ENCODE measurements at regions not wholly inside any gene's neighbourhood (a gene's known extent, or its start where the extent isn't known, plus 50 kb on each side); places are given as distances from the start of the nearest gene placed in this dataset.
"Not testable (repeated sequence)": the region's sequence is repeated elsewhere in the genome, so short reads cannot be mapped to it uniquely, and the experiment has no call there.

DNA sequence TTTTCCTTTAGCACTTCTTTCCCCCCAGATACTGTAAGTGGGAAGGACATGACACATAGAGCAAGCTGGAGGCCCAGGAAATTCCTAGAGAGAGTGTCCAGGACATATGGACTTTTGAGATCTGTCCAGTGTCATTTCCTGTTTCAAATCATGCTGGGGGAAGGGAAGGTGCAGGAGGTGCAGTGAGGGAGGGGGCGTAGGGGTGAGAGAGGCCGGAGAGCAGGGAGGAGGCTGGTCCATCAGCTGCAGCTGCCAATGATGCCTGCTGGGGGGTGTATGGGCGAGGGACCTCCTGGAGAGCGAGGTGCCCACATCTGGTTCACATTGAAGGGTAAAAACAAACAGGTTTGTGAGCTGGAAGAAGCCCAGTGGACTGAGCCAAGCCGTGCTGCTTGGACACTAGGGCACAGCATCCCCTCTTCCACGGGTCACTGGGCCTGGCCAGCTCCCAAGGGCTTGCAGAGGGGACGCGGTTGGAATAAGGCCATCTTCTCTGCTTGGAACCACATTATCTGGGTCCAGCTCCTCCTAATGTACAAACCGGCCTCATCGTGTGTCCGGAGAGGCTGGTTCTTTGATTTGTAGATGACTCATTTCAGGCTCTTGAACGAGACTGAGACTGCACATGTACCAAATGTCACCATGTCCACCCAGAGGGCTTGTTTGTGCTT lies 70.4 kb upstream of the SMURF2 start:
- no peak for DNase-seq
- H3K4me1 Mint-ChIP-seq = peaks cover 9 to 10% of the 10 kb centered on the region in 2 donors
- H3K27ac ChIP-seq (ENCODE audit: low read length) = no peak overlapping the region
- H3K4me3 Mint-ChIP-seq = no peak overlapping the region
- H3K36me3 Mint-ChIP-seq = no peaks in the 10 kb centered on the region
- H3K27me3 ChIP-seq (ENCODE audit: control insufficient read depth, insufficient read depth, low read length) = no peaks in the 10 kb centered on the region
- intact Hi-C loops (cut with micrococcal nuclease) = no loop called here
- no peak for ATAC-seq
- H3K9me3 ChIP-seq (ENCODE audit: control insufficient read depth, insufficient read depth, low read length) = no peaks in the 10 kb centered on the region
- 94% methylated on average over 12 of the region's 12 CpGs for WGBS (ENCODE audit: insufficient coverage)
- H3K27me3 Mint-ChIP-seq (ENCODE audit: low read depth in 2 of 2) = no peaks in the 10 kb centered on the region
- H3K4me3 ChIP-seq (ENCODE audit: low read length) = no peak overlapping the region
- TF ChIP-seq, protein P1, sequence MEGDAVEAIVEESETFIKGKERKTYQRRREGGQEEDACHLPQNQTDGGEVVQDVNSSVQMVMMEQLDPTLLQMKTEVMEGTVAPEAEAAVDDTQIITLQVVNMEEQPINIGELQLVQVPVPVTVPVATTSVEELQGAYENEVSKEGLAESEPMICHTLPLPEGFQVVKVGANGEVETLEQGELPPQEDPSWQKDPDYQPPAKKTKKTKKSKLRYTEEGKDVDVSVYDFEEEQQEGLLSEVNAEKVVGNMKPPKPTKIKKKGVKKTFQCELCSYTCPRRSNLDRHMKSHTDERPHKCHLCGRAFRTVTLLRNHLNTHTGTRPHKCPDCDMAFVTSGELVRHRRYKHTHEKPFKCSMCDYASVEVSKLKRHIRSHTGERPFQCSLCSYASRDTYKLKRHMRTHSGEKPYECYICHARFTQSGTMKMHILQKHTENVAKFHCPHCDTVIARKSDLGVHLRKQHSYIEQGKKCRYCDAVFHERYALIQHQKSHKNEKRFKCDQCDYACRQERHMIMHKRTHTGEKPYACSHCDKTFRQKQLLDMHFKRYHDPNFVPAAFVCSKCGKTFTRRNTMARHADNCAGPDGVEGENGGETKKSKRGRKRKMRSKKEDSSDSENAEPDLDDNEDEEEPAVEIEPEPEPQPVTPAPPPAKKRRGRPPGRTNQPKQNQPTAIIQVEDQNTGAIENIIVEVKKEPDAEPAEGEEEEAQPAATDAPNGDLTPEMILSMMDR (IDR thresholded peaks at IDR 0.05) = no peak
- no peak overlapping the region for H3K27ac Mint-ChIP-seq
- no peaks in the 10 kb centered on the region for H3K4me1 ChIP-seq (ENCODE audit: control insufficient read depth, insufficient read depth, low read length)
- no peaks in the 10 kb centered on the region for H3K36me3 ChIP-seq (ENCODE audit: control insufficient read depth, insufficient read depth, low read length)
- no peaks in the 10 kb centered on the region for H3K9me3 Mint-ChIP-seq

DNA sequence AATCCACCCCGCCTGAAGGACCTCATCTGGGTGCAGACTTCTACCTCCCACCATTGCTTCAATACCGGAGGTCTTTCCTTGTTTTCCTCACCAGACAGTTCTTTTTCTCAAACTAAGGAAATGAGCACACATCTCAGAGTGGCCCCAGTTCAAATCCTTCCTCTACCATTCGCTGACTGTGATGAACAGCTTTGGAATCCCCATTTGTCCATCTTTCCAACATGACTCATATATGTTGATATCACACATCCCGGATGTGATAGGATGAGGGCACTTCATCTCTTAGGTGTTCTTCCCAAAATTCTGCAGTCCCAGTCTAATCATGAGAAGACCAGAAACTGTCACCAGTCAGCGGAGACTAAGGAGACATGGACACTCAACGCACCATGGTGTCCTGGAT lies 67.9 kb upstream of the SMURF2 start:
- H3K27me3 Mint-ChIP-seq (ENCODE audit: low read depth in 2 of 2); H3K4me3 ChIP-seq (ENCODE audit: low read length); H3K9me3 ChIP-seq (ENCODE audit: control insufficient read depth, insufficient read depth, low read length); H3K4me1 Mint-ChIP-seq; H3K36me3 Mint-ChIP-seq; intact Hi-C loops (cut with micrococcal nuclease); H3K4me1 ChIP-seq (ENCODE audit: control insufficient read depth, insufficient read depth, low read length); DNase-seq; H3K27ac ChIP-seq (ENCODE audit: low read length); H3K27me3 ChIP-seq (ENCODE audit: control insufficient read depth, insufficient read depth, low read length); H3K27ac Mint-ChIP-seq; H3K4me3 Mint-ChIP-seq; H3K36me3 ChIP-seq (ENCODE audit: control insufficient read depth, insufficient read depth, low read length); H3K9me3 Mint-ChIP-seq; ATAC-seq: not testable (repeated sequence)
- 95% methylated on average over 4 of the region's 6 CpGs for WGBS (ENCODE audit: insufficient coverage)

DNA sequence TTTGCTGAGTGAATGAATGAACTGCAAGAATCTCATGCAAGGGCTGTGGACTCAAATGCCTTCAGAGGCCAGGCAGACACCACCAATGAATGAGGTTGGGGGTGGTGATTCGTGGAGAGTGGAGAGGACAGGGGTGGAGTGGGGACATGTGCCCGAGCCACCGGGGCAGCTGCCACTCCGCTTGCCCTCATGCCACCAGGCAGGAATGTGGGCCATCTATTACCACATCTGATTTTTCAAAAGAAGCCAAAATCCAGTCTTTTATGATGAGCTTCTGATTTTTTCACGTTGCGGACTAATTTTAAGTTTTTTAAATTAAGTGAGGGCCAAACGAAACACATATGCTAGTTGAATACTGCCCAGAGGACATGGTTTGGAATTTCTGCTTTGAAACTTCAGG lies 67.1 kb upstream of the SMURF2 start:
- 97% methylated on average over 7 of the region's 7 CpGs for WGBS (ENCODE audit: insufficient coverage)
- no peaks in the 10 kb centered on the region for H3K36me3 Mint-ChIP-seq
- no peaks in the 10 kb centered on the region for H3K9me3 ChIP-seq (ENCODE audit: control insufficient read depth, insufficient read depth, low read length)
- no peaks in the 10 kb centered on the region for H3K4me1 ChIP-seq (ENCODE audit: control insufficient read depth, insufficient read depth, low read length)
- no peaks in the 10 kb centered on the region for H3K9me3 Mint-ChIP-seq
- no peak overlapping the region for H3K4me3 ChIP-seq (ENCODE audit: low read length)
- no peak overlapping the region for H3K27ac Mint-ChIP-seq
- no peaks in the 10 kb centered on the region for H3K36me3 ChIP-seq (ENCODE audit: control insufficient read depth, insufficient read depth, low read length)
- DNase-seq (no peak), ATAC-seq (no peak)
- no peaks in the 10 kb centered on the region for H3K27me3 ChIP-seq (ENCODE audit: control insufficient read depth, insufficient read depth, low read length)
- no peak overlapping the region for H3K27ac ChIP-seq (ENCODE audit: low read length)
- H3K27me3 Mint-ChIP-seq (ENCODE audit: low read depth in 2 of 2) = no peaks in the 10 kb centered on the region
- intact Hi-C loops (cut with micrococcal nuclease) = no loop called here
- H3K4me3 Mint-ChIP-seq = no peak overlapping the region
- H3K4me1 Mint-ChIP-seq = no peaks in the 10 kb centered on the region
- TF ChIP-seq, protein P1 (IDR thresholded peaks at IDR 0.05) = no peak

DNA sequence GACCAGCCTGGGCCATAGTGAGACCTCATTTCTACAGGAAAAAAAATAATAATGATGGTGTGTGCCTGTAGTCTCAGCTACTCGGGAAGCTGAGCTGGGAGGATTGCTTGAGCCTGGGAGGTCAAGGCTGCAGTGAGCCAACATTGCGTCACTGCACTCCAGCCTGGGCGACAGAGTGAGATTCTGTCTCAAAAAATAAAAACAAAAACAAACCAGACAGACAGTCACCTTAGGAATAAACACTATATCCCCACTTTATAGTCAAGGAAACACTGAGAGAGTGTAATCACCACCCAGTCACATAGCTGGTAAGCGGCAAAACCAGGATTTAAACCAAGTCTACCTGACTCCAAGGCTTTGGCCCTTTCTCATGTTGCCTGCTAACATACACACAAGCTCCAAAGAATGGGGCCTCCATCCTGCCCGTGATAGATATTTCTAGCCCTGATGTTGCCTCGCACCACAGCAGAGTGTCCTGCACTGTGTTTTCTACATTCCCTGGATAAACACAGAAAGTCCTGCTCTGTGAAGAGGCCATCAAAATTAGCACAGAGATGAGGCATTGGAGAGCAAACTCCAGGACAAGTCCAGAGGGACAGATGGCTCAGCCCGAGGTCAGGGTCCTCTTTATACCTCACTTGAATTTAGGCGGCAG lies 66.1 kb upstream of the SMURF2 start:
- DNase-seq (no peak), ATAC-seq (no peak)
- intact Hi-C loops (cut with micrococcal nuclease) = no loop called here
- no peaks in the 10 kb centered on the region for H3K36me3 Mint-ChIP-seq
- WGBS (ENCODE audit: insufficient coverage) = 95% methylated on average over 8 of the region's 8 CpGs
- H3K27me3 ChIP-seq (ENCODE audit: control insufficient read depth, insufficient read depth, low read length) = no peaks in the 10 kb centered on the region
- no peaks in the 10 kb centered on the region for H3K9me3 Mint-ChIP-seq
- H3K27ac Mint-ChIP-seq = no peak overlapping the region
- H3K27ac ChIP-seq (ENCODE audit: low read length) = no peak overlapping the region
- no peaks in the 10 kb centered on the region for H3K4me1 ChIP-seq (ENCODE audit: control insufficient read depth, insufficient read depth, low read length)
- TF ChIP-seq, protein P1 (IDR thresholded peaks at IDR 0.05) = no peak
- no peaks in the 10 kb centered on the region for H3K4me1 Mint-ChIP-seq
- H3K4me3 ChIP-seq (ENCODE audit: low read length) = no peak overlapping the region
- H3K9me3 ChIP-seq (ENCODE audit: control insufficient read depth, insufficient read depth, low read length) = no peaks in the 10 kb centered on the region
- no peak overlapping the region for H3K4me3 Mint-ChIP-seq
- no peaks in the 10 kb centered on the region for H3K36me3 ChIP-seq (ENCODE audit: control insufficient read depth, insufficient read depth, low read length)
- no peaks in the 10 kb centered on the region for H3K27me3 Mint-ChIP-seq (ENCODE audit: low read depth in 2 of 2)

DNA sequence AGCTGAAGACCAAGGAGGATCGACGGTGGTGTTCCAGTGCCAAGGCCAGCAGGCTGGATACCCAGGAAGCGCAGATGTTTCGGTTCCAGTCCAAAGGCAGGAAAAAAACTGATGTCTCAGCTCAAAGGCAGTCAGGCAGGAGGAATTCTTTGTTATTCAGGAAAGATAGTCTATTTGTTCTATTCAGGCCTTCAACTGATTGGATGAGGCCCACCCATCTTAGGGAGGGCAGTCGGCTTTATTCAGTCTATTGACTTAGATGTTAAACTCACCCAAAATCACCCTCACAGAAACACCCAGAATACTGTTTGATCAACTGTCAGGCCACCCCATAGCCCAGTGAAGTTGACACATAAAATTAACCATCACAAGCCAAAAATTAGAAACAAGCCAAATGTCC lies 63.9 kb upstream of the SMURF2 start:
- H3K36me3 Mint-ChIP-seq; H3K27ac Mint-ChIP-seq; H3K27me3 ChIP-seq (ENCODE audit: control insufficient read depth, insufficient read depth, low read length); intact Hi-C loops (cut with micrococcal nuclease); DNase-seq; ATAC-seq; H3K4me3 Mint-ChIP-seq; H3K9me3 ChIP-seq (ENCODE audit: control insufficient read depth, insufficient read depth, low read length); H3K27me3 Mint-ChIP-seq (ENCODE audit: low read depth in 2 of 2); H3K27ac ChIP-seq (ENCODE audit: low read length); H3K36me3 ChIP-seq (ENCODE audit: control insufficient read depth, insufficient read depth, low read length); H3K4me3 ChIP-seq (ENCODE audit: low read length); H3K4me1 ChIP-seq (ENCODE audit: control insufficient read depth, insufficient read depth, low read length); H3K9me3 Mint-ChIP-seq; H3K4me1 Mint-ChIP-seq: not testable (repeated sequence)
- WGBS (ENCODE audit: insufficient coverage) = over 99% methylated on average over 5 of the region's 5 CpGs

DNA sequence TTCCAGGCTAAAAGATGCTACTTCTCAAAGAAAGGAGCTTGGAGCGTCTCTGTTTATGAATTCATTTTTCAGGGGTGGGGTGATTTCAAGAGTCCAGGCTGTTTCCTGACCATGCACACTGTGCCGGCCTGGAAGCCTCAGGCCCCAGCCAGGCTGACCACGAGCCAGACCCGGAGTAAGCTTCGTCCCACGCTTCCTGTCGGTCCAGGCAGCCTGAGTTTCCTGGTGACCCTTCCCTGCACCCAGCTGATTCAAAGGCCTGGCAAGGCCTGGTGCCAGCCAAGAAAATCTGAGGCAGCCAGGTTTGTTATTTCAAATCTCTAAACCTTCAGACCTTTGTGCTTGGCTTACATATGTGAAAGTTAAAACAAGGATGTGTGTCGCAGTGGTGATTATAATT lies 62.1 kb upstream of the SMURF2 start:
- H3K4me1 ChIP-seq (ENCODE audit: control insufficient read depth, insufficient read depth, low read length); H3K4me1 Mint-ChIP-seq; H3K27me3 ChIP-seq (ENCODE audit: control insufficient read depth, insufficient read depth, low read length); DNase-seq; H3K27ac Mint-ChIP-seq; H3K9me3 Mint-ChIP-seq; H3K4me3 ChIP-seq (ENCODE audit: low read length); H3K9me3 ChIP-seq (ENCODE audit: control insufficient read depth, insufficient read depth, low read length); H3K27me3 Mint-ChIP-seq (ENCODE audit: low read depth in 2 of 2); H3K36me3 ChIP-seq (ENCODE audit: control insufficient read depth, insufficient read depth, low read length); ATAC-seq; intact Hi-C loops (cut with micrococcal nuclease); H3K4me3 Mint-ChIP-seq; H3K27ac ChIP-seq (ENCODE audit: low read length); H3K36me3 Mint-ChIP-seq: not testable (repeated sequence)
- WGBS (ENCODE audit: insufficient coverage) = 62% methylated on average over 7 of the region's 8 CpGs

All from natural killer cell (primary cell).